ENCODE measurements at regions not wholly inside any gene's neighbourhood (a gene's known extent, or its start where the extent isn't known, plus 50 kb on each side); places are given as distances from the start of the nearest gene placed in this dataset.
A peak's percentile ranks its signal among the peaks of the same experiment; 100 is the strongest.

GRCh38 chr2:105596411-105596921 lies 148.2 kb upstream of the NCK2 start:
- no peak for DNase-seq (ENCODE audit: low spot score)

- DNase-seq (ENCODE audit: low spot score) = no peak
Measured at GRCh38 chr2:105595536-105595935, 149.2 kb upstream of the NCK2 start.

GRCh38 chr2:105593221-105593967 lies 151.3 kb upstream of the NCK2 start:
- no peak for DNase-seq (ENCODE audit: low spot score)

GRCh38 chr2:105592288-105592687 lies 152.4 kb upstream of the NCK2 start:
- no peak for DNase-seq (ENCODE audit: low spot score)

GRCh38 chr2:105590780-105591660 lies 153.7 kb upstream of the NCK2 start:
- no peak for DNase-seq (ENCODE audit: low spot score)

GRCh38 chr2:105588581-105588980 lies 156.1 kb upstream of the NCK2 start:
- no peak for DNase-seq (ENCODE audit: low spot score)

GRCh38 chr2:105587637-105588036 lies 157.1 kb upstream of the NCK2 start:
- DNase-seq (ENCODE audit: low spot score) = no peak

- no peak for DNase-seq (ENCODE audit: low spot score)
Measured at GRCh38 chr2:105584435-105585010, 160.2 kb upstream of the NCK2 start.

GRCh38 chr2:105582952-105583660 lies 161.6 kb upstream of the NCK2 start:
- no peak for DNase-seq (ENCODE audit: low spot score)

GRCh38 chr2:105581555-105581944 lies 163.2 kb upstream of the NCK2 start:
- DNase-seq (ENCODE audit: low spot score) = no peak

GRCh38 chr2:105580870-105581554 lies 163.7 kb upstream of the NCK2 start:
- DNase-seq (ENCODE audit: low spot score) = no peak

- no peak for DNase-seq (ENCODE audit: low spot score)
Measured at GRCh38 chr2:105580216-105580615, 164.5 kb upstream of the NCK2 start.

- no peak for DNase-seq (ENCODE audit: low spot score)
Measured at GRCh38 chr2:105578166-105578565, 166.5 kb upstream of the NCK2 start.

- no peak for DNase-seq (ENCODE audit: low spot score)
Measured at GRCh38 chr2:105577762-105578161, 166.9 kb upstream of the NCK2 start.

GRCh38 chr2:105576440-105577241 lies 168.1 kb upstream of the NCK2 start:
- peak; percentile 61 for DNase-seq (ENCODE audit: low spot score)

GRCh38 chr2:105576050-105576439 lies 168.7 kb upstream of the NCK2 start:
- DNase-seq (ENCODE audit: low spot score) = no peak

GRCh38 chr2:105575499-105576025 lies 169.2 kb upstream of the NCK2 start:
- DNase-seq (ENCODE audit: low spot score) = no peak

- DNase-seq (ENCODE audit: low spot score) = no peak
Measured at GRCh38 chr2:105574796-105575344, 169.8 kb upstream of the NCK2 start.

GRCh38 chr2:105573910-105574655 lies 170.6 kb upstream of the NCK2 start:
- no peak for DNase-seq (ENCODE audit: low spot score)
